Calu3 (cell line): ENCODE measurements at regions not wholly inside any gene's neighbourhood (a gene's known extent, or its start where the extent isn't known, plus 50 kb on each side); places are given as distances from the start of the nearest gene placed in this dataset.

Experiments used
- BruUV-seq: library from RNA; stranded (reverse); fragments of 400-500 nt; replicated peaks from 2 replicates; lab custom pipeline; 2021; lab: Mats Ljungman, UMichigan
- CTCF ChIA-PET: fragments of 300-600 bp; sonication (Branson Sonifier 250); formaldehyde crosslinking; loops from one replicate; lab custom pipeline; 2022; ENCODE audit warnings: antibody characterized with exemption; lab: Charles Lee
- DNase-seq: peaks from one replicate; pipeline ENCODE4 v3.0.0; 2022
- H3K27ac Mint-ChIP-seq: one replicate; pipeline ENCODE4 v1.8.0; 2022; ENCODE audit warnings: mixed read lengths; ENCODE audit not compliant: unreplicated experiment
- H3K27me3 Mint-ChIP-seq: one replicate; pipeline ENCODE4 v1.8.0; 2022; ENCODE audit warnings: mixed read lengths; ENCODE audit not compliant: unreplicated experiment
- H3K36me3 Mint-ChIP-seq: one replicate; pipeline ENCODE4 v1.8.0; 2022; ENCODE audit warnings: mild to moderate bottlenecking, moderate library complexity, mixed read lengths; ENCODE audit not compliant: insufficient read depth, unreplicated experiment
- H3K4me1 Mint-ChIP-seq: one replicate; pipeline ENCODE4 v1.8.0; 2022; ENCODE audit warnings: mild to moderate bottlenecking, low read depth, mixed read lengths; ENCODE audit not compliant: unreplicated experiment
- H3K4me3 Mint-ChIP-seq: one replicate; pipeline ENCODE4 v1.8.0; 2022; ENCODE audit warnings: mild to moderate bottlenecking, low read depth, moderate library complexity, mixed read lengths; ENCODE audit not compliant: unreplicated experiment
- H3K9me3 Mint-ChIP-seq: one replicate; pipeline ENCODE4 v1.8.0; 2022; ENCODE audit warnings: low read depth, mixed read lengths; ENCODE audit not compliant: unreplicated experiment
- intact Hi-C: fragments of 100-400 bp; cut with micrococcal nuclease; formaldehyde crosslinking; loops from one replicate; pipeline ENCODE4 v1.10.0; 2022; ENCODE audit not compliant: unreplicated experiment
- TF ChIP-seq, protein P1 (sequence below): fragments of 200-600 bp; IDR thresholded peaks from one replicate; pipeline ENCODE4 v1.8.0; 2022; ENCODE audit warnings: antibody characterized with exemption; ENCODE audit not compliant: unreplicated experiment

GRCh38 chr6:11388983-11389944, 148.3 kb upstream of the TMEM170B start:
- no peaks in the 10 kb centered on the region for H3K27me3 Mint-ChIP-seq
- no TSS peak for BruUV-seq
- H3K4me3 Mint-ChIP-seq, result no peak overlapping the region
- DNase-seq, result no peak
- TF ChIP-seq, protein P1, sequence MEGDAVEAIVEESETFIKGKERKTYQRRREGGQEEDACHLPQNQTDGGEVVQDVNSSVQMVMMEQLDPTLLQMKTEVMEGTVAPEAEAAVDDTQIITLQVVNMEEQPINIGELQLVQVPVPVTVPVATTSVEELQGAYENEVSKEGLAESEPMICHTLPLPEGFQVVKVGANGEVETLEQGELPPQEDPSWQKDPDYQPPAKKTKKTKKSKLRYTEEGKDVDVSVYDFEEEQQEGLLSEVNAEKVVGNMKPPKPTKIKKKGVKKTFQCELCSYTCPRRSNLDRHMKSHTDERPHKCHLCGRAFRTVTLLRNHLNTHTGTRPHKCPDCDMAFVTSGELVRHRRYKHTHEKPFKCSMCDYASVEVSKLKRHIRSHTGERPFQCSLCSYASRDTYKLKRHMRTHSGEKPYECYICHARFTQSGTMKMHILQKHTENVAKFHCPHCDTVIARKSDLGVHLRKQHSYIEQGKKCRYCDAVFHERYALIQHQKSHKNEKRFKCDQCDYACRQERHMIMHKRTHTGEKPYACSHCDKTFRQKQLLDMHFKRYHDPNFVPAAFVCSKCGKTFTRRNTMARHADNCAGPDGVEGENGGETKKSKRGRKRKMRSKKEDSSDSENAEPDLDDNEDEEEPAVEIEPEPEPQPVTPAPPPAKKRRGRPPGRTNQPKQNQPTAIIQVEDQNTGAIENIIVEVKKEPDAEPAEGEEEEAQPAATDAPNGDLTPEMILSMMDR, result no peak
- intact Hi-C loops, result no loop called here
- peaks cover 8% of the 10 kb centered on the region for H3K4me1 Mint-ChIP-seq
- no peaks in the 10 kb centered on the region for H3K9me3 Mint-ChIP-seq
- no peak overlapping the region for H3K27ac Mint-ChIP-seq
- CTCF ChIA-PET, result interaction anchor here (1.3 kb wide), 1 partner anchor 22 kb away, joined by 3 read pairs; no protein-coding TSS in a partner anchor
- H3K36me3 Mint-ChIP-seq, result no peaks in the 10 kb centered on the region

GRCh38 chr6:11387707-11388430, 149.7 kb upstream of the TMEM170B start:
- no peak overlapping the region for H3K4me3 Mint-ChIP-seq
- BruUV-seq, result no TSS peak
- DNase-seq, result no peak
- intact Hi-C loops, result no loop called here
- TF ChIP-seq, protein P1, result no peak
- peaks cover 4% of the 10 kb centered on the region for H3K4me1 Mint-ChIP-seq
- H3K36me3 Mint-ChIP-seq, result no peaks in the 10 kb centered on the region
- no peaks in the 10 kb centered on the region for H3K9me3 Mint-ChIP-seq
- H3K27ac Mint-ChIP-seq, result no peak overlapping the region
- CTCF ChIA-PET, result no interaction called here
- H3K27me3 Mint-ChIP-seq, result no peaks in the 10 kb centered on the region

DNA sequence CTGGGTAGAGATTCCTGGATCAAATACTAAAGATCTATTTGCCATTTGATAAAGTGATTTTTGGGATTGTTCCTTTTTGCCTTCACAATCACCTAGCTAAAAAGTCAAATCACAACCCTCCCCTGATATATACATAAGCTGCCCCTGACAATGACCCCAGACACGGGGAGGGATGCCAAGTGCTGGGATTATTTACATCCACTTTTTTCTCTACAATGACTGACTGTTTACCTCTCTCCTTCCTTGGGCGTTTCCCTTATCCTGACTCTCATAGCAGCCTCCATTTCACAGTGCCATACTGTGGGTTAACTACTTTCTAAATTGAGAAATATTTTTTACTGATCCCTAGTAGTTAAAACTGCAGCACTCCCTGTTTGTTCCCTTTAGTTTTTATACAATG, 150.8 kb upstream of the TMEM170B start:
- H3K4me1 Mint-ChIP-seq, result no peaks in the 10 kb centered on the region
- no peak for DNase-seq
- BruUV-seq, result no TSS peak
- TF ChIP-seq, protein P1, result no peak
- no peak overlapping the region for H3K27ac Mint-ChIP-seq
- no peaks in the 10 kb centered on the region for H3K27me3 Mint-ChIP-seq
- H3K9me3 Mint-ChIP-seq, result no peaks in the 10 kb centered on the region
- H3K4me3 Mint-ChIP-seq, result no peak overlapping the region
- no peaks in the 10 kb centered on the region for H3K36me3 Mint-ChIP-seq
- intact Hi-C loops, result no loop called here
- CTCF ChIA-PET, result no interaction called here

DNA sequence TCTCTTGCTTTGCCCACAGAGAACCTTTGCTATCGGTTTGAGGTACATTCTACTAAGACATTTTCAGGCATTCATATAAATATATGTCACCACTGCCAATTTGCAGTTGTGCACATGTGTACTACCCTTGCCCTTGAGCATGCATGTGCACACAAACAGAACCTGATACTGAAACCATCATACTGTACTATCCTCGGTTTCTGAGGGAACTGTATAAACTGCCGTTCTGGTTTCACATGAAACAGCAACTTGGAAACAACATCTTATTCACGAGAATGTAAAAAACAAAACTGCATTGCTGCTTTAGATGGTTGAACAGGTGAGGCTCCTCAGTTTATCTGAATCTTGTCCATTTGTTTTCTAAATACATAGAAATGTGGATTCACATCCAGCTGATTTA, 151.2 kb upstream of the TMEM170B start:
- CTCF ChIA-PET, result interaction anchor here (0.5 kb wide), 1 partner anchor 89 kb away, joined by 3 read pairs; no protein-coding TSS in a partner anchor
- no peak overlapping the region for H3K4me3 Mint-ChIP-seq
- intact Hi-C loops, result no loop called here
- no peak for DNase-seq
- BruUV-seq, result no TSS peak
- H3K27me3 Mint-ChIP-seq, result no peaks in the 10 kb centered on the region
- H3K27ac Mint-ChIP-seq, result no peak overlapping the region
- H3K9me3 Mint-ChIP-seq, result no peaks in the 10 kb centered on the region
- H3K4me1 Mint-ChIP-seq, result no peaks in the 10 kb centered on the region
- H3K36me3 Mint-ChIP-seq, result no peaks in the 10 kb centered on the region
- TF ChIP-seq, protein P1, result no peak
